Osteoblast (primary cell): ENCODE measurements at regions not wholly inside any gene's neighbourhood (a gene's known extent, or its start where the extent isn't known, plus 50 kb on each side); places are given as distances from the start of the nearest gene placed in this dataset.

Source experiments
- DNase-seq: peaks from one replicate; pipeline ENCODE4 v3.0.0; 2011; ENCODE audit warnings: low spot score, mixed read lengths; ENCODE audit not compliant: insufficient read length; ENCODE audit errors: missing footprints
- H2AFZ ChIP-seq: 2 replicates; pipeline ENCODE4 v1.6.0; 2011; ENCODE audit warnings: mild to moderate bottlenecking, low read length
- H3K27ac ChIP-seq: 2 replicates; pipeline ENCODE4 v1.5.1; 2011; ENCODE audit warnings: mild to moderate bottlenecking, low read depth, low read length, moderate library complexity
- H3K27me3 ChIP-seq: 2 replicates; pipeline ENCODE4 v1.6.0; 2012; ENCODE audit warnings: mild to moderate bottlenecking, control low read depth, inconsistent platforms, low read length, moderate library complexity; ENCODE audit not compliant: insufficient read depth
- H3K36me3 ChIP-seq: 2 replicates; pipeline ENCODE4 v1.5.1; 2011; ENCODE audit warnings: mild to moderate bottlenecking, low read length, control low read depth, moderate library complexity; ENCODE audit not compliant: insufficient read depth
- H3K4me1 ChIP-seq: 2 replicates; pipeline ENCODE4 v1.5.1; 2011; ENCODE audit warnings: mild to moderate bottlenecking, low read length, control low read depth, moderate library complexity; ENCODE audit not compliant: insufficient read depth
- H3K4me2 ChIP-seq: 2 replicates; pipeline ENCODE4 v1.6.0; 2011; ENCODE audit warnings: mild to moderate bottlenecking, low read length; ENCODE audit not compliant: insufficient read depth
- H3K4me3 ChIP-seq: fragments of 200-600 bp; sonication (generic); 3 replicates; pipeline ENCODE4 v1.5.1; 2012; ENCODE audit warnings: mild to moderate bottlenecking, low read length, inconsistent platforms; ENCODE audit not compliant: insufficient read depth
- H3K79me2 ChIP-seq: 2 replicates; pipeline ENCODE4 v1.6.0; 2012; ENCODE audit warnings: mild to moderate bottlenecking, low read length, control low read depth, inconsistent platforms; ENCODE audit not compliant: insufficient read depth
- H3K9me3 ChIP-seq: 2 replicates; pipeline ENCODE4 v1.5.1; 2011; ENCODE audit warnings: low read depth, low read length, control low read depth
- H4K20me1 ChIP-seq: 2 replicates; pipeline ENCODE4 v1.6.0; 2012; ENCODE audit warnings: mild to moderate bottlenecking, low read length, control low read depth; ENCODE audit not compliant: insufficient read depth
- CTCF ChIP-seq: IDR thresholded peaks from 2 replicates; pipeline ENCODE4 v1.5.1; 2011; ENCODE audit warnings: mild to moderate bottlenecking, low read depth, low read length, moderate library complexity; ENCODE audit errors: extremely low read depth

GRCh38 chr16:5571446-5571845 is 473.9 kb upstream of the EEF2KMT start:
- H3K79me2 ChIP-seq, result no peaks in the 10 kb centered on the region
- no peak for TF ChIP-seq CTCF

DNA sequence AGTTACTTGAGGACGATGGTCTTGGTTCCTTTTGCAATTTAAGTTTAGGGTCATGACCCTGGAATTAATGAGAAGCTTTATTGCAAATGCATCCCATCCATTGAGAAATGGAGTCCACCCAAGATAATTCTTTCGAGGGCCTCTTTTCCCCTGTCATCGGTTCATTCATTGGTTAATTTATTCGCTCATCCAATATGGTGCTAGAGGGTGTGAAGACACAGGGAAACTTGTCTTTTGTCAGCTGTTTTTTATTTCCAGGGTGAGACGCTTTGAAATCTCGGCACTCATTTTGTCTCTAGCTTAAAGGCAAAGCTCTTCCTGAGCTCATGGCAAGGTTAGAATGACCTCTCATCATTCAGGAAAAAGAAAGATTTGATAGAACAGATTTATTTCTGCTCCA is 464.2 kb upstream of the EEF2KMT start:
- TF ChIP-seq CTCF, result no peak
- no peak overlapping the region for H3K4me2 ChIP-seq
- no peaks in the 10 kb centered on the region for H3K4me1 ChIP-seq
- no peaks in the 10 kb centered on the region for H3K79me2 ChIP-seq
- DNase-seq, result no peak
- H2AFZ ChIP-seq, result no peak overlapping the region
- no peak overlapping the region for H3K27ac ChIP-seq
- no peaks in the 10 kb centered on the region for H3K27me3 ChIP-seq
- no peaks in the 10 kb centered on the region for H3K9me3 ChIP-seq
- no peak overlapping the region for H3K4me3 ChIP-seq
- H3K36me3 ChIP-seq, result no peaks in the 10 kb centered on the region
- no peaks in the 10 kb centered on the region for H4K20me1 ChIP-seq

More at GRCh38 chr16:5571446-5571845, 473.9 kb upstream of the EEF2KMT start:
- H3K4me2 ChIP-seq, result no peak overlapping the region
- no peak for DNase-seq
- no peaks in the 10 kb centered on the region for H3K9me3 ChIP-seq
- H4K20me1 ChIP-seq, result no peaks in the 10 kb centered on the region
- no peaks in the 10 kb centered on the region for H3K36me3 ChIP-seq
- H2AFZ ChIP-seq, result no peak overlapping the region
- H3K4me1 ChIP-seq, result no peaks in the 10 kb centered on the region
- H3K4me3 ChIP-seq, result no peak overlapping the region
- H3K27ac ChIP-seq, result no peak overlapping the region
- no peaks in the 10 kb centered on the region for H3K27me3 ChIP-seq

DNA sequence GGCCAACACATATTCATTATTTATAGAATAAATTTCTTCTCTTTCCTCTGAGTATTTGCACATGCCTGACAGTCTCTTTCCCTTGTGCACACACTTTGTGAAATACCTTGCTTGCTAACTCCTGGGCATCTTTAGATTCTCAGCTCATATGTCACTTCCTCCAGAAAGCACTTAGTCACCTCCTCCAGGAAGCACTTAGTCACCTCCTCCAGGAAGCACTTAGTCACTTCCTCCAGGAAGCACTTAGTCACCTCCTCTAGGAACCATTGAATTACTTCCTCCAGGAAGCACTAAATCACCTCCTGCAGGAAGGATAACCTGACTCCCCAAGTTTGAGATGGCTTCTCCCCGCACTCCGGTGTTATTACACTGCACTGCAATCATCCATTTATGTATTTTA is 462.5 kb upstream of the EEF2KMT start:
- no peak for DNase-seq
- Histone ChIP-seq H3K36me3 (no peaks in the 10 kb centered on the region), H3K4me2 (no peak overlapping the region), H2AFZ (no peak overlapping the region), H3K79me2 (no peaks in the 10 kb centered on the region), H3K4me1 (no peaks in the 10 kb centered on the region), H3K4me3 (no peak overlapping the region), H3K27me3 (no peaks in the 10 kb centered on the region), H3K9me3 (no peaks in the 10 kb centered on the region), H4K20me1 (no peaks in the 10 kb centered on the region), H3K27ac (no peak overlapping the region)
- no peak for TF ChIP-seq CTCF

GRCh38 chr16:5557966-5558365 is 460.4 kb upstream of the EEF2KMT start:
- Histone ChIP-seq H3K4me2 (no peak overlapping the region), H3K4me3 (no peak overlapping the region), H3K9me3 (no peaks in the 10 kb centered on the region), H4K20me1 (no peaks in the 10 kb centered on the region), H3K27ac (no peak overlapping the region), H3K36me3 (no peaks in the 10 kb centered on the region), H3K4me1 (no peaks in the 10 kb centered on the region), H2AFZ (no peak overlapping the region), H3K79me2 (no peaks in the 10 kb centered on the region), H3K27me3 (no peaks in the 10 kb centered on the region)
- no peak for DNase-seq
- no peak for TF ChIP-seq CTCF
